ENCODE measurements at regions not wholly inside any gene's neighbourhood (a gene's known extent, or its start where the extent isn't known, plus 50 kb on each side); places are given as distances from the start of the nearest gene placed in this dataset.
A peak's percentile ranks its signal among the peaks of the same experiment; 100 is the strongest.
"Not testable (repeated sequence)": the region's sequence is repeated elsewhere in the genome, so short reads cannot be mapped to it uniquely, and the experiment has no call there.

GRCh38 chr2:95727420-95727819 is 135.6 kb downstream of the TRIM43 start:
- DNase-seq (ENCODE audit: low read depth): not testable (repeated sequence)

GRCh38 chr2:95728878-95729596 is 137.2 kb downstream of the TRIM43 start:
- peak; percentile 79 for DNase-seq (ENCODE audit: low read depth)

- DNase-seq (ENCODE audit: low read depth): no peak
These were observed 137.8 kb downstream of the TRIM43 start for GRCh38 chr2:95729597-95729955.

- DNase-seq (ENCODE audit: low read depth): no peak
These were observed 139.0 kb downstream of the TRIM43 start for GRCh38 chr2:95730813-95731212.

- DNase-seq (ENCODE audit: low read depth): no peak
These were observed 143.4 kb downstream of the TRIM43 start for GRCh38 chr2:95734976-95735890.

- no peak for DNase-seq (ENCODE audit: low read depth)
These were observed 146.5 kb downstream of the TRIM43 start for GRCh38 chr2:95738301-95738700.

GRCh38 chr2:95752126-95752525 is 160.3 kb downstream of the TRIM43 start:
- DNase-seq (ENCODE audit: low read depth): not testable (repeated sequence)

- DNase-seq (ENCODE audit: low read depth): not testable (repeated sequence)
These were observed 162.0 kb downstream of the TRIM43 start for GRCh38 chr2:95753812-95754211.

- not testable (repeated sequence) for DNase-seq (ENCODE audit: low read depth)
These were observed 162.4 kb downstream of the TRIM43 start for GRCh38 chr2:95754213-95754612.

GRCh38 chr2:95754819-95755563 is 163.2 kb downstream of the TRIM43 start:
- DNase-seq (ENCODE audit: low read depth): not testable (repeated sequence)

- not testable (repeated sequence) for DNase-seq (ENCODE audit: low read depth)
These were observed 164.3 kb downstream of the TRIM43 start for GRCh38 chr2:95755956-95756669.

- no peak for DNase-seq (ENCODE audit: low read depth)
These were observed 166.2 kb downstream of the TRIM43 start for GRCh38 chr2:95757988-95758387.

- no peak for DNase-seq (ENCODE audit: low read depth)
These were observed 167.9 kb downstream of the TRIM43 start for GRCh38 chr2:95759481-95760246.

GRCh38 chr2:95760806-95761525 is 169.2 kb downstream of the TRIM43 start:
- DNase-seq (ENCODE audit: low read depth): peak; percentile 90

- no peak for DNase-seq (ENCODE audit: low read depth)
These were observed 169.8 kb downstream of the TRIM43 start for GRCh38 chr2:95761556-95761955.

GRCh38 chr2:95762023-95763021 is 170.5 kb downstream of the TRIM43 start:
- DNase-seq (ENCODE audit: low read depth): not testable (repeated sequence)

GRCh38 chr2:95763074-95763473 is 171.3 kb downstream of the TRIM43 start:
- not testable (repeated sequence) for DNase-seq (ENCODE audit: low read depth)

GRCh38 chr2:95764966-95765365 is 173.2 kb downstream of the TRIM43 start:
- not testable (repeated sequence) for DNase-seq (ENCODE audit: low read depth)
